ENCODE measurements at regions not wholly inside any gene's neighbourhood (a gene's known extent, or its start where the extent isn't known, plus 50 kb on each side); places are given as distances from the start of the nearest gene placed in this dataset.

- no peak for TF ChIP-seq CTCF (IDR thresholded peaks at IDR 0.05)
- TF ChIP-seq NRF1 (IDR thresholded peaks at IDR 0.05; ENCODE audit: low read depth, low read length) = no peak
- no peak for TF ChIP-seq JUND (IDR thresholded peaks at IDR 0.05)
- TF ChIP-seq USF2 (IDR thresholded peaks at IDR 0.05; ENCODE audit: borderline replicate concordance, low read depth, low read length) = no peak
- TF ChIP-seq TAF1 (IDR thresholded peaks at IDR 0.05; ENCODE audit: borderline replicate concordance, low read depth, low read length) = no peak
- TF ChIP-seq RAD21 (IDR thresholded peaks at IDR 0.05; ENCODE audit: low read length) = no peak
- no peak for TF ChIP-seq PBX3 (IDR thresholded peaks at IDR 0.05)
- TF ChIP-seq NFIC (IDR thresholded peaks at IDR 0.05; ENCODE audit: borderline replicate concordance) = no peak
- TF ChIP-seq SIN3A (IDR thresholded peaks at IDR 0.05; ENCODE audit: borderline replicate concordance, low read depth, low read length) = no peak
These were observed 50.5 kb downstream of the RGS12 start for GRCh38 chr4:3343358-3343757.

All from SK-N-SH (cell line).